SK-N-MC (cell line): ENCODE measurements at regions not wholly inside any gene's neighbourhood (a gene's known extent, or its start where the extent isn't known, plus 50 kb on each side); places are given as distances from the start of the nearest gene placed in this dataset.

Experiments used
- EZH2 ChIP-seq: fragments of 200-600 bp; sonication (generic); IDR thresholded peaks from one replicate; pipeline ENCODE4 v1.6.1; 2017; ENCODE audit warnings: antibody characterized with exemption
- POLR2AphosphoS5 ChIP-seq: IDR thresholded peaks from 2 replicates; pipeline ENCODE4 v1.6.1; 2012; ENCODE audit warnings: mild to moderate bottlenecking, low read depth, low read length, borderline replicate concordance

DNA sequence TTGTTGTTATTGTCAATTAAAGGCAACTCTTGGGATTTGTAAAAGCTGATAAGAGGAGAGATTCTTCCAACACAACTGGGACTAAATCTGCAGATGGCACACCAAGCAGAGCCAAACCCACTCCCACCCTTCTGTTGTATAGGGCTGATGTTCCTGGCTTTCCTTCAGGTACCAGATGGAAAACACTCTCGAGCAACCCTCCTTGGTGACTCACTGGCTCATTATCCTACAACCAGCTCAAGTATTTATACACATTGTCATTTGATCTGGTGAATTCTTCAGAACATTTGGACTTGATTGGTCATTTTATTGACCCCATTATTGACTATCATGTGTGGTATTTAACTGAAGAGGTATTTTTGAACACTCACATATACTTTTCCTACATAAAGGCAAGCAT lies 190.3 kb upstream of the PCSK2 start:
- TF ChIP-seq POLR2AphosphoS5 (no peak), EZH2 (no peak)
